Lung (tissue), 11 donors: ENCODE measurements at regions not wholly inside any gene's neighbourhood (a gene's known extent, or its start where the extent isn't known, plus 50 kb on each side); places are given as distances from the start of the nearest gene placed in this dataset.

Source experiments
- ATAC-seq: fragments of 200-7000 bp; cut with Tn5 transposase; one replicate; pipeline ENCODE4 v1.9.1; 2020; ENCODE audit warnings: moderate number of reproducible peaks; ENCODE audit not compliant: insufficient read depth, low FRiP score
- DNase-seq, 3 donors: peaks; one replicate each; pipeline ENCODE4 v3.0.0-alpha.2; 2013 to 2017
- H3K27ac ChIP-seq, 2 donors: one replicate each; pipeline ENCODE4 v1.5.1; 2013; ENCODE audit warnings: mild to moderate bottlenecking in 2 of 2, moderate library complexity in 2 of 2, control low read depth in 1 of 2, inconsistent platforms in 1 of 2, low read depth in 1 of 2, low read length in 1 of 2
- H3K27me3 ChIP-seq, 3 donors: one replicate each; pipeline ENCODE4 v1.5.1; 2013; ENCODE audit warnings: low read length in 2 of 3; ENCODE audit not compliant: control insufficient read depth in 3 of 3, insufficient read depth in 3 of 3
- H3K36me3 ChIP-seq, 4 donors: one replicate each; pipeline ENCODE4 v1.5.1; 2013; ENCODE audit warnings: low read length in 4 of 4, mild to moderate bottlenecking in 1 of 4, moderate library complexity in 1 of 4; ENCODE audit not compliant: control insufficient read depth in 4 of 4, insufficient read depth in 4 of 4
- H3K4me1 ChIP-seq, 5 donors: one replicate each; pipeline ENCODE4 v1.5.1; 2013; ENCODE audit warnings: low read length in 5 of 5, mild to moderate bottlenecking in 2 of 5, moderate library complexity in 1 of 5; ENCODE audit not compliant: control insufficient read depth in 5 of 5, insufficient read depth in 5 of 5
- H3K4me3 ChIP-seq: one replicate; pipeline ENCODE4 v1.5.1; 2013; ENCODE audit warnings: mild to moderate bottlenecking, control low read depth, moderate library complexity
- H3K9ac ChIP-seq, 2 donors: one replicate each; pipeline ENCODE4 v1.5.1; 2013; ENCODE audit warnings: low read length in 2 of 2, control low read depth in 1 of 2; ENCODE audit not compliant: insufficient read depth in 1 of 2
- H3K9me3 ChIP-seq, 4 donors: one replicate each; pipeline ENCODE4 v1.5.1; 2013; ENCODE audit warnings: low read length in 3 of 4, mild to moderate bottlenecking in 1 of 4, moderate library complexity in 1 of 4; ENCODE audit not compliant: control insufficient read depth in 4 of 4, insufficient read depth in 3 of 4
- CTCF ChIP-seq: IDR thresholded peaks from 2 replicates; pipeline ENCODE4 v1.5.1; 2012; ENCODE audit warnings: mild to moderate bottlenecking; ENCODE audit errors: control extremely low read depth, extremely low read depth
- WGBS, 2 donors: extraction: QIAGEN DNeasy Blood & Tissue Kit; methylation state at CpG; one replicate each; pipeline ENCODE4 v1.1.7; 2013; 5-methylcytosine and 5-hydroxymethylcytosine counted together
- donor health status: control.
- donor health status: control.
- donor health status: Bipolar disorder and iron deficiency.
- donor health status: healthy.
- donor health status: DM: yes; HTN: yes; CAD: no.

GRCh38 chr2:12824351-12824777, 107.6 kb downstream of the TRIB2 start:
- no peak overlapping the region for H3K4me3 ChIP-seq
- ATAC-seq: peak; percentile 31
- H3K9ac ChIP-seq: peak overlapping the region in 1 of 2 donors; percentile 15
- WGBS, 2 donors: 43 to 65% methylated on average over 3 of the region's 3 CpGs
- no peaks in the 10 kb centered on the region for H3K27me3 ChIP-seq
- peaks cover 0 to 2% (median 0%) of the 10 kb centered on the region in 4 donors for H3K9me3 ChIP-seq
- H3K36me3 ChIP-seq: no peaks in the 10 kb centered on the region
- peak in 2 of 3 donors; percentile 84 to 92 for DNase-seq
- peaks cover 7 to 34% (median 14%) of the 10 kb centered on the region in 5 donors for H3K4me1 ChIP-seq
- peak overlapping the region; percentile 74 to 85 for H3K27ac ChIP-seq
- TF ChIP-seq CTCF: no peak

GRCh38 chr2:12824778-12825379, 108.1 kb downstream of the TRIB2 start:
- no peaks in the 10 kb centered on the region for H3K36me3 ChIP-seq
- WGBS, 2 donors: 54 to 68% methylated on average over 9 of the region's 9 CpGs
- H3K9me3 ChIP-seq: peaks cover 0 to 2% (median 0%) of the 10 kb centered on the region in 4 donors
- peak overlapping the region in 1 of 2 donors; percentile 15 for H3K9ac ChIP-seq
- H3K27me3 ChIP-seq: no peaks in the 10 kb centered on the region
- H3K4me3 ChIP-seq: no peak overlapping the region
- no peak for TF ChIP-seq CTCF
- peak; percentile 3 for ATAC-seq
- DNase-seq: peak in 1 of 3 donors; percentile 89
- H3K4me1 ChIP-seq: peaks cover 3 to 29% (median 14%) of the 10 kb centered on the region in 5 donors
- H3K27ac ChIP-seq: peak overlapping the region; percentile 74 to 85

- Histone ChIP-seq H3K27me3 (no peaks in the 10 kb centered on the region), H3K36me3 (no peaks in the 10 kb centered on the region)
Measured at GRCh38 chr2:12826781-12827180, 110.0 kb downstream of the TRIB2 start.

More at GRCh38 chr2:12826781-12827180, 110.0 kb downstream of the TRIB2 start:
- DNase-seq: no peak
- H3K9ac ChIP-seq: no peak overlapping the region
- H3K4me3 ChIP-seq: no peak overlapping the region
- TF ChIP-seq CTCF: no peak
- H3K4me1 ChIP-seq: peaks cover 0 to 26% (median 13%) of the 10 kb centered on the region in 5 donors
- H3K9me3 ChIP-seq: peaks cover 0 to 2% (median 0%) of the 10 kb centered on the region in 4 donors
- H3K27ac ChIP-seq: no peak overlapping the region
- 89 to 91% methylated on average over 3 of the region's 3 CpGs for WGBS, 2 donors
- no peak for ATAC-seq
